Activated CD4-positive, alpha-beta memory T cell treated with anti-CD3 and anti-CD28 coated beads for 36 hours (primary cell): ENCODE measurements at regions not wholly inside any gene's neighbourhood (a gene's known extent, or its start where the extent isn't known, plus 50 kb on each side); places are given as distances from the start of the nearest gene placed in this dataset.

Experiments
- CTCF ChIA-PET: fragments of 350-600 bp; sonication (Branson Sonifier 250); formaldehyde crosslinking; loops from one replicate; lab custom pipeline; 2021; ENCODE audit warnings: antibody characterized with exemption, inconsistent platforms; lab: Charles Lee
- POLR2A ChIA-PET: fragments of 350-600 bp; sonication (Branson Sonifier 250); formaldehyde crosslinking; loops from one replicate; lab custom pipeline; 2021; ENCODE audit warnings: antibody characterized with exemption; lab: Charles Lee
- DNase-seq: peaks from one replicate; pipeline ENCODE4 v3.0.0-alpha.2; 2020
- H3K27ac Mint-ChIP-seq: one replicate; pipeline ENCODE4 v1.8.0; 2021; ENCODE audit warnings: mixed read lengths
- H3K27me3 Mint-ChIP-seq: one replicate; pipeline ENCODE4 v1.8.0; 2021; ENCODE audit warnings: mixed read lengths
- H3K36me3 Mint-ChIP-seq: one replicate; pipeline ENCODE4 v1.8.0; 2021; ENCODE audit warnings: mixed read lengths
- H3K4me1 Mint-ChIP-seq: one replicate; pipeline ENCODE4 v1.8.0; 2021; ENCODE audit warnings: low read depth, mixed read lengths
- H3K4me3 Mint-ChIP-seq: one replicate; pipeline ENCODE4 v1.8.0; 2021; ENCODE audit warnings: mild to moderate bottlenecking, mixed read lengths
- H3K9me3 Mint-ChIP-seq: one replicate; pipeline ENCODE4 v1.8.0; 2021; ENCODE audit warnings: mixed read lengths
- intact Hi-C: fragments of 100-400 bp; cut with micrococcal nuclease; formaldehyde crosslinking; loops from one replicate; pipeline ENCODE4 v1.15.1; 2023

DNA sequence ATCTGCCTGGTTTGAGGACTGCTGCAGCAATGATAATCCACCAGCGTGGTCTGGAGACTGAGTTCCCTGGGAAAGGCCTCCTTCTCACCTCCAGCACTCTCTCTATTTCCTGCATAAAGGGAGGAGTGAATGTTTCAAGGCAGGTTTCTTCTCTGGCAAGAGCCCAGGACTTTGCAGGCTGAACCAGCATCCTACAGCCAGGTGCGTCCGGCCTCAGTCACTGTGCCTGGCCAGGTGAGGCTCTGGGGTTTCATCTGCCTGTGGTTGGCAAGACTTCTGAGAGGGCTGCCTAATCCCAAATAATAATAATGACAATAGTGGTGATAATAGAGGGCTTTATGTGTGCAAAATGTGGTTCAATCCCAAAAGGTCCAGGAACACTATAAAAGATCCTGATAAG, 269.0 kb upstream of the TBC1D5 start:
- no peak overlapping the region for H3K27ac Mint-ChIP-seq
- no peak overlapping the region for H3K4me3 Mint-ChIP-seq
- H3K4me1 Mint-ChIP-seq: no peaks in the 10 kb centered on the region
- POLR2A ChIA-PET: no interaction called here
- no peak for DNase-seq
- CTCF ChIA-PET: no interaction called here
- no peaks in the 10 kb centered on the region for H3K27me3 Mint-ChIP-seq
- intact Hi-C loops: no loop called here
- no peaks in the 10 kb centered on the region for H3K36me3 Mint-ChIP-seq
- H3K9me3 Mint-ChIP-seq: no peaks in the 10 kb centered on the region

DNA sequence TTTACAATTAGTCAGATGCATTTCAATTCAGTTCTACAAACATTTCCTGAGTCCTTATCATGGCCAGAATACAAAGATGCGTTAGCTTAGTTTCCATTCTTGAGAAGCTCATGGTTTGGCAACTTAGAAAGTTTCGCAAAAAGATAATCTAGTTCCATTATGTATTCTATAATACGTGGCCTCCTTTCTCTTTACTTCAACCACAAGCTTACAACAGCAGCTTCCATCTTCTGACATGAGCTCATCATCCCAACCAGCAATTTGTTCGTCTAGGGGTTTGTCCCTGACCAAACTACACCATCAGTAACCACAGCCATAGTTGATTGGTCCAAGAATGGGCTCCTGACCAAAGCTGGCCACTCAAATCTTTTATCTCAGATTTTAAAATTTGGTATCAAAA, 267.6 kb upstream of the TBC1D5 start:
- no peak overlapping the region for H3K27ac Mint-ChIP-seq
- H3K9me3 Mint-ChIP-seq: no peaks in the 10 kb centered on the region
- no peak for DNase-seq
- CTCF ChIA-PET: interaction anchor here (0.6 kb wide), 1 partner anchor 17 kb away, joined by 3 read pairs; no protein-coding TSS in a partner anchor
- H3K4me1 Mint-ChIP-seq: no peaks in the 10 kb centered on the region
- H3K4me3 Mint-ChIP-seq: no peak overlapping the region
- intact Hi-C loops: no loop called here
- no peaks in the 10 kb centered on the region for H3K36me3 Mint-ChIP-seq
- POLR2A ChIA-PET: no interaction called here
- no peaks in the 10 kb centered on the region for H3K27me3 Mint-ChIP-seq

DNA sequence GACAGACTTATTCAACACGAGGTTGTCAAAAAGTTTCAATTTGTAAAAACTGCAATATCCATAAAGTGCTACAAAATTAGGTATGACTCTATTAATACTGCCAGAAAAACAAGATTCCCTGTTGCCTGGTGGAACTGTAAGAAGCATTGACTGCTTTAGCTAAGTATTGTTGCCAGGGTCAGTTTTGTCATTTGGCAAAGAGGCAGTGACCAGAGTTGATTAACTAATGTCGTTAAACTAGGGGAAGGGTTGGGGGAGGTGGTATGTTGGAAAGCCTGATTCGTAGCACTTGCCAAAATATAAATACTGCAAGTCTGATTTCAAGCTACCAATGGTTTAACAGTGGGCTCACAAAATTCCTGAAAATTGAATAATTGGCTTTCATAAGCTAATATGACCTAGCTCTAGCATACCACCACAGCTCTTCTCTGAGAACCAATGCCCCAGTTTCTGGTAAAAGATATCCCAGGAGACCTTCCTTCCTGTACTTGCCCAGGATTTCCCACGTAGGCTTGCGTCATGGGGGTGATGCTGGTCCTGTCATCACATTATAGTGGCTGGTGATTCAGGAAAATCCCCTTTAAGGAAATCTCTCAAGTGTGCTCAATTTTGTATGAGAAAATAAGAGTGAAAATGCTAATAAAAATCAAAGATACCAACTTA, 266.4 kb upstream of the TBC1D5 start:
- no peaks in the 10 kb centered on the region for H3K9me3 Mint-ChIP-seq
- DNase-seq: no peak
- intact Hi-C loops: no loop called here
- H3K36me3 Mint-ChIP-seq: no peaks in the 10 kb centered on the region
- CTCF ChIA-PET: no interaction called here
- no peaks in the 10 kb centered on the region for H3K4me1 Mint-ChIP-seq
- H3K27ac Mint-ChIP-seq: no peak overlapping the region
- H3K4me3 Mint-ChIP-seq: no peak overlapping the region
- POLR2A ChIA-PET: no interaction called here
- no peaks in the 10 kb centered on the region for H3K27me3 Mint-ChIP-seq

DNA sequence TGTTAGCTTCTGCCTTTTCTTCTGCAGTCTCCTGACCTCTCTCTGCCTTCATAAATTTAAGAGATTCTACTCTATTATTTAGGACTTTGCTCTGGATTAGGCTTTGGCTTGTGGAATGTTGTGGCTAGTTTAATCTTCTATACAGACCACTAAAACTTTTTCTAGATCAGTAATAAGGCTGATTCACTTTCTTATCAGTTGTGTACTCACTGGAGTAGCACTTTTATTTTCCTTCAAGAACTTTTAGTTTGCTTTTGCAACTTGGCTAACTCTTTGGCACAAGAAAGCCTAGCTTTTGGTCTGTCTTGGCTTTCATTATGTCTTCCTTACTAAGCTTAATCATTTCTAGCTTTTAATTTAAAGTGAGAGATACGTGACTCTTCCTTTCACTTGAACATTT, 265.5 kb upstream of the TBC1D5 start:
- Mint-ChIP-seq H3K36me3 (no peaks in the 10 kb centered on the region), H3K4me3 (no peak overlapping the region), H3K4me1 (no peaks in the 10 kb centered on the region), H3K27me3 (no peaks in the 10 kb centered on the region), H3K9me3 (no peaks in the 10 kb centered on the region), H3K27ac (no peak overlapping the region)
- ChIA-PET CTCF (no interaction called here), POLR2A (no interaction called here)
- intact Hi-C loops: no loop called here
- no peak for DNase-seq

DNA sequence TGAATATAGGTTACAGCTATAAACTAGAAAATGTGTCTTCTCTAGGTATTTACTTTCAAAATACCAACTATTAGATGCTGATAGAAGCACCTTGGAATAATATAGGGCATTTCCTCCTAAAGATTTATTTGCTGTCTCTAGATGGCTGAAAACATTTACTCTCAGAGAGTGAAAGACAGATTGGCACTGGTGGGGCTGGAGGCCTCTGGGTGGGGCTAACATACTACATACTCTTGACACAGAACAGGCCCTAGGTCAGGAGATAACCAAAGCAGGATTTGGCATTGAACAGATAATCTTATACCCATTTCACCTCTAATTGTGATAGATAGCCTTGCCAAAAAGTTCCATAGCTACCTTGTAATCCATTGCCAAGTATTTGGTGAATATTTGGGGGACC, 253.3 kb upstream of the TBC1D5 start:
- no peak overlapping the region for H3K27ac Mint-ChIP-seq
- H3K27me3 Mint-ChIP-seq: no peaks in the 10 kb centered on the region
- no peaks in the 10 kb centered on the region for H3K4me1 Mint-ChIP-seq
- POLR2A ChIA-PET: no interaction called here
- CTCF ChIA-PET: no interaction called here
- H3K9me3 Mint-ChIP-seq: no peaks in the 10 kb centered on the region
- no peak overlapping the region for H3K4me3 Mint-ChIP-seq
- intact Hi-C loops: no loop called here
- no peaks in the 10 kb centered on the region for H3K36me3 Mint-ChIP-seq
- no peak for DNase-seq

DNA sequence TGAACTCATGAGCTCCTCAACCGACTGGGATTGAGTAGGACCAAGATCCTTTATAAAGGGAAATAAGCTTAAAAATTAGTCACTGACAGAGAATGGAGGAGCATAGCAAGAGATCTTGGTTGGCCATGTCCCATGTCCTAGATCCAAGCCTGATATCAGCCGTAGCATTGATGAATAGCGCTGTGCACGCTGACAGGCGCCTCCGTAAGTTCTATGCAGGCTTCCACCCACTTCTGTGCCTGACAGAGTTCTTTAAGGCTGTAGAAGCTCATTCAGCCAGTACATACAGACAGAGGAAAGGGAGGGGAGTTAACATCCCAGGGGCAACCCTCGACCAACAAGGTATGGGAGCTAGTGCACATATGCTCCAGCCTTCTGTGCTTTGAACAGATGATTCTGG, 251.7 kb upstream of the TBC1D5 start:
- Mint-ChIP-seq H3K36me3 (no peaks in the 10 kb centered on the region), H3K4me3 (no peak overlapping the region), H3K4me1 (no peaks in the 10 kb centered on the region), H3K27me3 (peaks cover 3% of the 10 kb centered on the region), H3K9me3 (no peaks in the 10 kb centered on the region), H3K27ac (no peak overlapping the region)
- intact Hi-C loops: no loop called here
- POLR2A ChIA-PET: no interaction called here
- CTCF ChIA-PET: no interaction called here
- no peak for DNase-seq

DNA sequence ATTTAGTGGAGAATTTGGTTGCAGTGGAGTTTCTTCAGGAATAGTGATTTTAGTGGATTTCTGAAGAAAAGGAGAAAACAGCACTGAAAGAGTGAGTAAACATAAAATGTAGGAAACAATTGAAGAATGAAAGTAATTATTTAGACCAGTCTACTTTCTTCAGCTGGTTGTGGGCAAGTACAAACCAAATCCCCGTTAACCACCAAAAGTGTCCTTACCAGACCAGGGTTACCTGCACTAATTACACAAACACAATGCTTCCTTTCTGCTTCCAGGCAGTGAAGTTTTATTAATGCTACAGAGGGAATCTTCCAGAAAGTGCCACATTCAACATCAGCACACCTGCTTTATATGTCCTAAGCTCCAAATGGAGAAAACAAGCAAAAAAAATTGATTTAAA, 248.0 kb upstream of the TBC1D5 start:
- H3K4me3 Mint-ChIP-seq: no peak overlapping the region
- H3K4me1 Mint-ChIP-seq: no peaks in the 10 kb centered on the region
- DNase-seq: no peak
- no peak overlapping the region for H3K27ac Mint-ChIP-seq
- peaks cover 6% of the 10 kb centered on the region for H3K27me3 Mint-ChIP-seq
- intact Hi-C loops: no loop called here
- POLR2A ChIA-PET: no interaction called here
- CTCF ChIA-PET: no interaction called here
- H3K36me3 Mint-ChIP-seq: no peaks in the 10 kb centered on the region
- no peaks in the 10 kb centered on the region for H3K9me3 Mint-ChIP-seq

DNA sequence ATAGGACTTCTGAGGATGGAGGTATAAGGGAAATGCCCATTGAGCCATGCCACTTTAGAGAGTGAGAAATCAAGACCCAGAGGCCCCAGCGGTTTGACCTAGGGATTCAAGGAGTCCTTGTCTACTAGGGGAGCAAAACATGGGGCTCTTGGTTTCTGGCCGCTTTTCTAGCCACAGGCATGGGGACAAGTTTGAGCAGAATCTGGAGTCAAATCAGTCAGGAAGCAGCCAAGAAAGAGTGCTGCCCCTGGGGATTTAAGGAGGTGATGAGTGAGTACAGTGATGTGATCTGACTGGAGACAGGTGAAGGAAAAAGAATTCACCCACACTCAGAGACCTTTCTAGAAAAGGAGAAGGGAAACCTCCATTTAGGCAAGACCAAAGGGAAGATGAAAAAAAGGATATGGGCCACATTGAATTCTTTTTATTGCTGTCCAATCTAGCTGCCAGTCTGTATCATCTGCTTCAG, 244.0 kb upstream of the TBC1D5 start:
- no peak for DNase-seq
- no peak overlapping the region for H3K27ac Mint-ChIP-seq
- H3K4me3 Mint-ChIP-seq: no peak overlapping the region
- H3K27me3 Mint-ChIP-seq: peaks cover 10% of the 10 kb centered on the region
- ChIA-PET CTCF (no interaction called here), POLR2A (no interaction called here)
- no peaks in the 10 kb centered on the region for H3K36me3 Mint-ChIP-seq
- intact Hi-C loops: no loop called here
- H3K4me1 Mint-ChIP-seq: no peaks in the 10 kb centered on the region
- no peaks in the 10 kb centered on the region for H3K9me3 Mint-ChIP-seq

DNA sequence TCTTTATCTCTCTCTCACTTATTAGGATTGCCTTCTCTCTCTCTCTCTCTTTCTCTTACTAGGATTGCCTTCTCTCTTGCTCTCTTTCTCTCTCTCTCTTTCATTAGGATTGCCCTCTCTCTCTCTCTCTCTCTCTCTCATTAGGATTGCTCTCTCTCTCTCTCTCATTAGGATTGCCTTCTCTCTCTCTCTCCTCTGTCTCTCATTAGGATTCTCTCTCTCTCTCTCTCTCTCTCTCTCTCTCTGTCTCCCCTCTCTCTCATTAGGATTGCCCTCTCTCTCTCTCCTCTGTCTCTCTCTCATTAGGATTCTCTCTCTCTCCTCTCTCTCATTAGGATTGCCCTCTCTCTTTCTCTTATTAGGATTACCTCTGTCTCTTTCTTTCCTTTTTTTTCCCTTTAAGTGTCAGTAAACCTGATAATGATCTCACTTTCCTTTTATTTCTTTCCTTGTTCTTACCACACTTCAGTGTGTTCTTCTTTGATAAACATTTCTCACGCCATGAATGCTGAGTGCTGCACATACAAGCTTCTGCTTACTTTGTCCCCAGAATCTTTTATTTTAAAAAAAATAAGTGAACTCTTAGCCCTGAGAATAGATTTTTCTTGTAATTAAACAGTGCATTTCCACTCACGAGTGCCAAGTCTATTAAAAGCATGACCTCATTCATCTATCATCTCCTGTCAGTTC, 243.4 kb upstream of the TBC1D5 start:
- no peak overlapping the region for H3K4me3 Mint-ChIP-seq
- intact Hi-C loops: no loop called here
- POLR2A ChIA-PET: no interaction called here
- no peak overlapping the region for H3K27ac Mint-ChIP-seq
- no peaks in the 10 kb centered on the region for H3K4me1 Mint-ChIP-seq
- H3K36me3 Mint-ChIP-seq: no peaks in the 10 kb centered on the region
- no peak for DNase-seq
- peaks cover 13% of the 10 kb centered on the region for H3K27me3 Mint-ChIP-seq
- no peaks in the 10 kb centered on the region for H3K9me3 Mint-ChIP-seq
- CTCF ChIA-PET: no interaction called here

DNA sequence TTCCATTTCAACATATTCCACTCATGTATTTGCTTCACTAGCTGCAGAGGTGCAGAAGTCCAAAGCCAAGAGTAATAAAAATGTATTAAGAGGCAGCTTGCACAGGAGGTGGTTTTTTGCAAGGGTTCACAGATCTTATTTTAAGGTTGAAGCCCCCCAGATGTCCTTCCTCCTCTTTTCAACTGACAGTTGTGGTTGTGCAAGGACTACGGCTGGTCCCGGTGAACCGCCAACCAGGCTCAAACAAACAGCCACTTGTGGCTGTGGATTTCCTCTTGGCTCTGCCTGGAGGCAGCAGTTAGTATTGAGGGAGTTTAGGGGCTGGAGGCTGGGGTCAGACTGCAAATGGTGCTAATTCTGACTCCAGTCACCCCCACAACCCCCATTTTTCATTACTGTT, 240.7 kb upstream of the TBC1D5 start:
- Mint-ChIP-seq H3K36me3 (no peaks in the 10 kb centered on the region), H3K4me1 (no peaks in the 10 kb centered on the region), H3K27me3 (peaks cover 13% of the 10 kb centered on the region), H3K9me3 (no peaks in the 10 kb centered on the region), H3K27ac (no peak overlapping the region), H3K4me3 (no peak overlapping the region)
- ChIA-PET CTCF (no interaction called here), POLR2A (no interaction called here)
- no peak for DNase-seq
- intact Hi-C loops: no loop called here

DNA sequence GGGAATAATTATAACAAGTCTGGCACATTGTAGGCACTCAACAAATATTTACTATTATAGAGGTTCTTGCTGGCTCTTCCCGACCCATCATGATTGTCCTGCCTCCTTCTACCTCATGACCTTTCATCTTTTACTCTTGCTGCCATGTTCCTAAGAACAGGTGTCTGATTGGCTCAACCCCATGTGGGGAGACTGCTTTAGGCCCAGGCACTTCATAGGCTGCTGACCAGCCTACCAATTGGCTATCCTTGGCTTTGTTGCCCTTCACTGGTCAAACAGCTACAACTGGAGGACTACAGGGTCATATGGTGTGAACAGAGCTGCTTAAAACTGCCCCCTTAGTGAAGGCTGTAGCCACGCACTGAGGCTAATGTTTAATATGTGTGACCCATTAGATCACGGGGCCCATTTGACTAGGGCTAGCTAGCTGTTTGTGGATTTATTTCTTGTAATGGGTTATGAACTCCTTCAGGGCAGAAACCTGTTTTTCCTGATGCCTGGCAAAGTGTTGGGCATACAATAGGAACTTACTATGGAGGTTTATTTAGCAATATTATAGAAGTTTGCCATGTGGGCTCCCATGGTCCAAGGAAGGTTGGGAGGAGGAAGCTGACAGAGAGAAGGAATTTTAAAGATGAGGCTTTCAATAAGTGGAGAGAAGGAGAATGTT, 239.9 kb upstream of the TBC1D5 start:
- Mint-ChIP-seq H3K9me3 (no peaks in the 10 kb centered on the region), H3K27ac (no peak overlapping the region), H3K4me1 (no peaks in the 10 kb centered on the region), H3K27me3 (peaks cover 10% of the 10 kb centered on the region), H3K36me3 (no peaks in the 10 kb centered on the region), H3K4me3 (no peak overlapping the region)
- intact Hi-C loops: no loop called here
- POLR2A ChIA-PET: no interaction called here
- DNase-seq: no peak
- CTCF ChIA-PET: no interaction called here

DNA sequence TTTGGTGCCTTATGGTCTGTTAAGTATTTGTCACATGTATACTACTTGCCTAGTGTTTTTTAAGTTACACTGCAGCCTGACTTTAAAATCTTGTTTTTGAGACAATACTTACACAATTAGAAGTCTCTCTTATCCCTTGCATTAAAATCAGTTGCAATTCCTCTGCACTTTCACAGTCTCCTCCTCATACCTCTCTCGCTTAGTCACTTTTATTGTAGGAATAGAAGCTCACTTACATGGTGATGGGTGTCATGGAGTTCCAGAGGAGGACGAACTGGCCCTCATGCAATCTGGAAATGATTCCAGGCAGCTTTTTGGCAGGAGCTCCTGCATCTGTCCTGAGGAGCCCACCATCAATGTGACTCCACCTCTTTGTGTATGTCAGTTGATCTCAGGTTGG, 238.4 kb upstream of the TBC1D5 start:
- intact Hi-C loops: no loop called here
- Mint-ChIP-seq H3K27me3 (peaks cover 10% of the 10 kb centered on the region), H3K4me3 (no peak overlapping the region), H3K4me1 (no peaks in the 10 kb centered on the region), H3K36me3 (no peaks in the 10 kb centered on the region), H3K27ac (no peak overlapping the region), H3K9me3 (no peaks in the 10 kb centered on the region)
- ChIA-PET CTCF (no interaction called here), POLR2A (no interaction called here)
- no peak for DNase-seq

DNA sequence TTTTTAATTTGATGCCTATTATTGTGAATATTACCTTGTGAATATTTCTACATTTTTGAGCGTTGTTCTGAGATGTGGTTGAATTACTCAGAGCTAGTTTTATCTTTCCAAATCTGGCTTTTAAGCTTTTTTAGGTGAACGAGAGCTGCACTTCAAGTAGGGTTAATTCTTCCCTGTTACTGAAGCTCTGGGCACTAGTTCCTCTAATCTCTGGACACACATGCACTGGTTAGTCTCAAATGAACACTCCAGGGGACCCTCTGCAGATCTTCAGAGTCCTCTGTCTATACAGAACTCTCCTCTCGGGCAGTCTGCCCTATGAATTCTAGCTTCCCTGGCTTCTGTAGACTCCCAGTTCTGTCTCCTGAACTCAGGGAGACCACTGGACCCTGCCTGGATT, 237.5 kb upstream of the TBC1D5 start:
- Mint-ChIP-seq H3K4me3 (no peak overlapping the region), H3K4me1 (no peaks in the 10 kb centered on the region), H3K9me3 (no peaks in the 10 kb centered on the region), H3K36me3 (no peaks in the 10 kb centered on the region), H3K27me3 (peaks cover 10% of the 10 kb centered on the region), H3K27ac (no peak overlapping the region)
- ChIA-PET CTCF (no interaction called here), POLR2A (no interaction called here)
- intact Hi-C loops: no loop called here
- no peak for DNase-seq
